ENCODE measurements at regions not wholly inside any gene's neighbourhood (a gene's known extent, or its start where the extent isn't known, plus 50 kb on each side); places are given as distances from the start of the nearest gene placed in this dataset.
"Not testable (repeated sequence)": the region's sequence is repeated elsewhere in the genome, so short reads cannot be mapped to it uniquely, and the experiment has no call there.

GRCh38 chr2:133897838-133898237, 329.6 kb upstream of the NCKAP5 start:
- H3K4me3 ChIP-seq (ENCODE audit: low read depth, low read length); H3K4me1 ChIP-seq (ENCODE audit: control insufficient read depth, insufficient read depth, low read length, unreplicated experiment); H2AFZ ChIP-seq (ENCODE audit: low read length, unreplicated experiment); H3K36me3 ChIP-seq (ENCODE audit: insufficient read depth, low read length); H3K79me2 ChIP-seq (ENCODE audit: control insufficient read depth, insufficient read depth, low read length, unreplicated experiment); H3K27ac ChIP-seq (ENCODE audit: low read depth, low read length): not testable (repeated sequence)
- H3K27me3 ChIP-seq (ENCODE audit: insufficient read depth, low read length): peaks cover 38% of the 10 kb centered on the region; the same call in 1 of the 2 replicates

- Histone ChIP-seq H3K79me2 (ENCODE audit: control insufficient read depth, insufficient read depth, low read length, unreplicated experiment) (no peaks in the 10 kb centered on the region), H3K36me3 (ENCODE audit: insufficient read depth, low read length) (no peaks in the 10 kb centered on the region), H3K4me1 (ENCODE audit: control insufficient read depth, insufficient read depth, low read length, unreplicated experiment) (no peaks in the 10 kb centered on the region), H3K27ac (ENCODE audit: low read depth, low read length) (no peak overlapping the region), H3K4me3 (ENCODE audit: low read depth, low read length) (no peak overlapping the region), H2AFZ (ENCODE audit: low read length, unreplicated experiment) (no peak overlapping the region), H3K27me3 (ENCODE audit: insufficient read depth, low read length) (peaks cover 25% of the 10 kb centered on the region; the same call in 1 of the 2 replicates)
These were observed 332.6 kb upstream of the NCKAP5 start for GRCh38 chr2:133900909-133901308.

- H3K4me3 ChIP-seq (ENCODE audit: low read depth, low read length): no peak overlapping the region
- H3K27me3 ChIP-seq (ENCODE audit: insufficient read depth, low read length): peaks cover 16% of the 10 kb centered on the region; the same call in 1 of the 2 replicates
- H3K4me1 ChIP-seq (ENCODE audit: control insufficient read depth, insufficient read depth, low read length, unreplicated experiment): no peaks in the 10 kb centered on the region
- no peak overlapping the region for H2AFZ ChIP-seq (ENCODE audit: low read length, unreplicated experiment)
- no peaks in the 10 kb centered on the region for H3K36me3 ChIP-seq (ENCODE audit: insufficient read depth, low read length)
- H3K27ac ChIP-seq (ENCODE audit: low read depth, low read length): no peak overlapping the region
- H3K79me2 ChIP-seq (ENCODE audit: control insufficient read depth, insufficient read depth, low read length, unreplicated experiment): no peaks in the 10 kb centered on the region
These were observed 338.1 kb upstream of the NCKAP5 start for GRCh38 chr2:133906396-133906795.

- Histone ChIP-seq H3K27ac (ENCODE audit: low read depth, low read length) (no peak overlapping the region), H2AFZ (ENCODE audit: low read length, unreplicated experiment) (no peak overlapping the region), H3K4me3 (ENCODE audit: low read depth, low read length) (no peak overlapping the region)
These were observed 338.7 kb upstream of the NCKAP5 start for GRCh38 chr2:133906926-133907325.

DNA sequence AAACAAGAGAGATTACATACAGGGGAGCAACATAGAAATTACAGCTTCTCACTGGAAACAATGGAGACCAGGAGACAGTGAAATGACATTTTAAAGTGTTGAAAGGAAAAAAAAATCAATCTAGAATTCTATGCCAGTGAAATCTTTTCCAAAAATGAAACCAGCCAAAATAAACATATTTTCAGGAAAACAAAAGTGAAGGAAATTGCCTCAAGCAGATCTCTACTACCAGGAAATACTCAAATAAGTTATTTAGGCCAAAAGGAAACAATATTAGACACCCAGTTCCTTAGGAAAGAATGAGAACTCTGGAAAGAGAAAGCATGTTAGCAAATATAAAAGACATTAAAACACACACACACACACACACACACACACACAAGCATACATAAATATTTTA, 339.9 kb upstream of the NCKAP5 start:
- Histone ChIP-seq H3K27me3 (ENCODE audit: insufficient read depth, low read length) (peaks cover 2% of the 10 kb centered on the region; the same call in 1 of the 2 replicates), H3K4me1 (ENCODE audit: control insufficient read depth, insufficient read depth, low read length, unreplicated experiment) (no peaks in the 10 kb centered on the region), H3K36me3 (ENCODE audit: insufficient read depth, low read length) (no peaks in the 10 kb centered on the region), H3K79me2 (ENCODE audit: control insufficient read depth, insufficient read depth, low read length, unreplicated experiment) (no peaks in the 10 kb centered on the region), H2AFZ (ENCODE audit: low read length, unreplicated experiment) (no peak overlapping the region), H3K27ac (ENCODE audit: low read depth, low read length) (no peak overlapping the region), H3K4me3 (ENCODE audit: low read depth, low read length) (no peak overlapping the region)

More at GRCh38 chr2:133906926-133907325, 338.7 kb upstream of the NCKAP5 start:
- no peaks in the 10 kb centered on the region for H3K4me1 ChIP-seq (ENCODE audit: control insufficient read depth, insufficient read depth, low read length, unreplicated experiment)
- no peaks in the 10 kb centered on the region for H3K79me2 ChIP-seq (ENCODE audit: control insufficient read depth, insufficient read depth, low read length, unreplicated experiment)
- no peaks in the 10 kb centered on the region for H3K36me3 ChIP-seq (ENCODE audit: insufficient read depth, low read length)
- peaks cover 14% of the 10 kb centered on the region; the same call in 1 of the 2 replicates for H3K27me3 ChIP-seq (ENCODE audit: insufficient read depth, low read length)

DNA sequence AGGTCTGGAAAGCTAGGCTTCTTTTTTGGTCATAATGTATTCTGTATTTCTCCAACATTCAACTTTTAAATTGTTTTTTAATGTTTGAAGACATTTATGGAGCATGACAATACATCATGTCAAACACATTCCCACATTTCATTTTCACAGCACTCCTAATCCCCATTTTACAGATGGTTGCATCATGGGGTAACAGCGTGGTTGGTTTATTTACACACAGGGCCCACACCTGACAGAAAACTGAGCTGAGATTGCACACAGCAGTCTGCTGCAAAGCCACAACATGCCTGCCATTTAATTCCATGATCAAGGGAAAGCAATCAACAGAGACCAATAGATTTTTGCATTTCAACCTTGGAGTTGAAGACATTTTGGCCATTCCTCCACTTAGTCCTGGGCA, 335.7 kb upstream of the MGAT5 start:
- Histone ChIP-seq H3K27ac (ENCODE audit: low read depth, low read length) (no peak overlapping the region), H2AFZ (ENCODE audit: low read length, unreplicated experiment) (no peak overlapping the region), H3K36me3 (ENCODE audit: insufficient read depth, low read length) (no peaks in the 10 kb centered on the region), H3K79me2 (ENCODE audit: control insufficient read depth, insufficient read depth, low read length, unreplicated experiment) (no peaks in the 10 kb centered on the region), H3K27me3 (ENCODE audit: insufficient read depth, low read length) (peaks cover 9% of the 10 kb centered on the region; the same call in 1 of the 2 replicates), H3K4me3 (ENCODE audit: low read depth, low read length) (no peak overlapping the region), H3K4me1 (ENCODE audit: control insufficient read depth, insufficient read depth, low read length, unreplicated experiment) (no peaks in the 10 kb centered on the region)

GRCh38 chr2:133919285-133919684, 334.6 kb upstream of the MGAT5 start:
- no peaks in the 10 kb centered on the region for H3K79me2 ChIP-seq (ENCODE audit: control insufficient read depth, insufficient read depth, low read length, unreplicated experiment)
- no peaks in the 10 kb centered on the region for H3K36me3 ChIP-seq (ENCODE audit: insufficient read depth, low read length)
- no peaks in the 10 kb centered on the region for H3K4me1 ChIP-seq (ENCODE audit: control insufficient read depth, insufficient read depth, low read length, unreplicated experiment)
- no peak overlapping the region for H2AFZ ChIP-seq (ENCODE audit: low read length, unreplicated experiment)
- peaks cover 17% of the 10 kb centered on the region; the same call in 1 of the 2 replicates for H3K27me3 ChIP-seq (ENCODE audit: insufficient read depth, low read length)
- H3K4me3 ChIP-seq (ENCODE audit: low read depth, low read length): no peak overlapping the region
- H3K27ac ChIP-seq (ENCODE audit: low read depth, low read length): no peak overlapping the region

DNA sequence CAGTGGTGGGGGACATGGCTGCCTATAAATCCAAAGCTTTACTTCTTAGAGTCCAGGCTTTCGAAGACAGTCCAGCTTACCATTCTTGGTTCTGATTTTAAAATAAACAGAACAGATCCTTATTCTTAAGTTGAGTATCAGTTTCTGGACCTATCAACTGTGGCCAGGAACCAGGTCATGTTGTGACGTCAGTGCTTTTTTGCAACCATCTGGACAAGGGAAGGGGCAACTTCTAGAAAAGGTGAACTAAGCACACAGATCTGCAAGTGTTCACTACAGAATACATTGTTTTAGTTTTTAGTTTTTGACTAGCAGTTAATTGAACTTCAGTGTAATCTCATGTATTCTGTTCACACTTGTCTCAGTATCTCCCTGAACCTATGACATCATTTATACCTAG, 326.0 kb upstream of the MGAT5 start:
- H3K27ac ChIP-seq (ENCODE audit: low read depth, low read length): no peak overlapping the region
- H3K36me3 ChIP-seq (ENCODE audit: insufficient read depth, low read length): no peaks in the 10 kb centered on the region
- no peak overlapping the region for H2AFZ ChIP-seq (ENCODE audit: low read length, unreplicated experiment)
- H3K4me1 ChIP-seq (ENCODE audit: control insufficient read depth, insufficient read depth, low read length, unreplicated experiment): no peaks in the 10 kb centered on the region
- H3K4me3 ChIP-seq (ENCODE audit: low read depth, low read length): no peak overlapping the region
- H3K79me2 ChIP-seq (ENCODE audit: control insufficient read depth, insufficient read depth, low read length, unreplicated experiment): no peaks in the 10 kb centered on the region
- H3K27me3 ChIP-seq (ENCODE audit: insufficient read depth, low read length): peaks cover 25% of the 10 kb centered on the region

GRCh38 chr2:133936096-133936495, 317.8 kb upstream of the MGAT5 start:
- Histone ChIP-seq H3K27ac (ENCODE audit: low read depth, low read length) (no peak overlapping the region), H3K36me3 (ENCODE audit: insufficient read depth, low read length) (no peaks in the 10 kb centered on the region), H3K4me3 (ENCODE audit: low read depth, low read length) (no peak overlapping the region), H3K4me1 (ENCODE audit: control insufficient read depth, insufficient read depth, low read length, unreplicated experiment) (no peaks in the 10 kb centered on the region), H2AFZ (ENCODE audit: low read length, unreplicated experiment) (no peak overlapping the region), H3K79me2 (ENCODE audit: control insufficient read depth, insufficient read depth, low read length, unreplicated experiment) (no peaks in the 10 kb centered on the region), H3K27me3 (ENCODE audit: insufficient read depth, low read length) (peaks cover 12% of the 10 kb centered on the region; the same call in 1 of the 2 replicates)

DNA sequence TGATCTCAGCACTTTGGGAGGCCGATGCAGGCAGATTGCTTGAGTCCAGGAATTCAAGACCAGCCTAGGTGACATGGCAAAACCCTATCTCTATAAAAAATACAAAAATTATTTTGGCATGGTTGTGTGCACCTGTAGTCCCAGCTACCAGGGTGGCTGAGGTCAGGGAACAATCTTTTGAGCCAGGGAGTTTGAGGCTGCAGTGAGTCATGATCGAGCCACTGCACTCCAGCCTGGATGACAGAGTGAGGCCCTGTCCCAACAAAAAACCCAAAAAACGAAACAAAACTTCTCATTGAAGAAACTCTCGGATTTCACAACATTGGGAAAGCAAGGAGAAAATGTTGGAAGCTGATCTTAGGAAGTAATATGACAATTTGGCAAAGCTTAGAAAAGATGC, 317.3 kb upstream of the MGAT5 start:
- H2AFZ ChIP-seq (ENCODE audit: low read length, unreplicated experiment): no peak overlapping the region

GRCh38 chr2:133937669-133938068, 316.2 kb upstream of the MGAT5 start:
- Histone ChIP-seq H3K27ac (ENCODE audit: low read depth, low read length) (no peak overlapping the region), H3K4me1 (ENCODE audit: control insufficient read depth, insufficient read depth, low read length, unreplicated experiment) (no peaks in the 10 kb centered on the region)

More for the DNA sequence above, 317.3 kb upstream of the MGAT5 start:
- no peaks in the 10 kb centered on the region for H3K4me1 ChIP-seq (ENCODE audit: control insufficient read depth, insufficient read depth, low read length, unreplicated experiment)
- no peaks in the 10 kb centered on the region for H3K36me3 ChIP-seq (ENCODE audit: insufficient read depth, low read length)
- H3K79me2 ChIP-seq (ENCODE audit: control insufficient read depth, insufficient read depth, low read length, unreplicated experiment): no peaks in the 10 kb centered on the region
- H3K4me3 ChIP-seq (ENCODE audit: low read depth, low read length): no peak overlapping the region
- peaks cover 16% of the 10 kb centered on the region for H3K27me3 ChIP-seq (ENCODE audit: insufficient read depth, low read length)
- no peak overlapping the region for H3K27ac ChIP-seq (ENCODE audit: low read depth, low read length)

More at GRCh38 chr2:133937669-133938068, 316.2 kb upstream of the MGAT5 start:
- H3K4me3 ChIP-seq (ENCODE audit: low read depth, low read length): no peak overlapping the region
- no peaks in the 10 kb centered on the region for H3K79me2 ChIP-seq (ENCODE audit: control insufficient read depth, insufficient read depth, low read length, unreplicated experiment)
- peaks cover 16% of the 10 kb centered on the region for H3K27me3 ChIP-seq (ENCODE audit: insufficient read depth, low read length)
- no peak overlapping the region for H2AFZ ChIP-seq (ENCODE audit: low read length, unreplicated experiment)
- no peaks in the 10 kb centered on the region for H3K36me3 ChIP-seq (ENCODE audit: insufficient read depth, low read length)

All from ACC112 (cell line).